ENCODE measurements at regions not wholly inside any gene's neighbourhood (a gene's known extent, or its start where the extent isn't known, plus 50 kb on each side); places are given as distances from the start of the nearest gene placed in this dataset.
"Not testable (repeated sequence)": the region's sequence is repeated elsewhere in the genome, so short reads cannot be mapped to it uniquely, and the experiment has no call there.

- no peak for FAIRE-seq
- no peak for TF ChIP-seq POU2F2 (IDR thresholded peaks at IDR 0.05; ENCODE audit: low read depth, low read length)
- TF ChIP-seq POLR2AphosphoS5 (IDR thresholded peaks at IDR 0.05; ENCODE audit: low read depth, low read length): no peak
- no peak for TF ChIP-seq PAX5 (IDR thresholded peaks at IDR 0.05; ENCODE audit: insufficient read depth, low read length, severe bottlenecking)
- TF ChIP-seq SPI1 (IDR thresholded peaks at IDR 0.05; ENCODE audit: low read depth, low read length): no peak
- no peak for TF ChIP-seq POLR2A (IDR thresholded peaks at IDR 0.05; ENCODE audit: low read depth, low read length)
- no peak for TF ChIP-seq TAF1 (IDR thresholded peaks at IDR 0.05; ENCODE audit: low read depth, low read length)
Observed at GRCh38 chr1:30551603-30552002, 171.8 kb downstream of the MATN1 start.

GRCh38 chr1:30550365-30551220 lies 172.8 kb downstream of the MATN1 start:
- TF ChIP-seq PAX5 (IDR thresholded peaks at IDR 0.05; ENCODE audit: insufficient read depth, low read length, severe bottlenecking) (no peak), TAF1 (IDR thresholded peaks at IDR 0.05; ENCODE audit: low read depth, low read length) (no peak), SPI1 (IDR thresholded peaks at IDR 0.05; ENCODE audit: low read depth, low read length) (no peak), POLR2AphosphoS5 (IDR thresholded peaks at IDR 0.05; ENCODE audit: low read depth, low read length) (no peak), POLR2A (IDR thresholded peaks at IDR 0.05; ENCODE audit: low read depth, low read length) (no peak), POU2F2 (IDR thresholded peaks at IDR 0.05; ENCODE audit: low read depth, low read length) (no peak)
- DNase-seq (ENCODE audit: insufficient read length, low spot score) (no peak), FAIRE-seq (no peak)

More at GRCh38 chr1:30551603-30552002, 171.8 kb downstream of the MATN1 start:
- no peak for DNase-seq (ENCODE audit: insufficient read length, low spot score)

GRCh38 chr1:30549872-30550271 lies 173.5 kb downstream of the MATN1 start:
- not testable (repeated sequence) for FAIRE-seq; DNase-seq (ENCODE audit: insufficient read length, low spot score)

GRCh38 chr1:30548294-30548693 lies 175.1 kb downstream of the MATN1 start:
- DNase-seq (ENCODE audit: insufficient read length, low spot score) (no peak), FAIRE-seq (no peak)
- no peak for TF ChIP-seq POLR2A (IDR thresholded peaks at IDR 0.05; ENCODE audit: low read depth, low read length)
- TF ChIP-seq SPI1 (IDR thresholded peaks at IDR 0.05; ENCODE audit: low read depth, low read length): no peak
- no peak for TF ChIP-seq POLR2AphosphoS5 (IDR thresholded peaks at IDR 0.05; ENCODE audit: low read depth, low read length)

- not testable (repeated sequence) for DNase-seq (ENCODE audit: insufficient read length, low spot score); FAIRE-seq
Observed at GRCh38 chr1:30547326-30547725, 176.1 kb downstream of the MATN1 start.

- TF ChIP-seq POLR2AphosphoS5 (IDR thresholded peaks at IDR 0.05; ENCODE audit: low read depth, low read length): no peak
- TF ChIP-seq SPI1 (IDR thresholded peaks at IDR 0.05; ENCODE audit: low read depth, low read length): no peak
- DNase-seq (ENCODE audit: insufficient read length, low spot score) (no peak), FAIRE-seq (no peak)
Observed at GRCh38 chr1:30545365-30545764, 178.0 kb downstream of the MATN1 start.

- FAIRE-seq (no peak), DNase-seq (ENCODE audit: insufficient read length, low spot score) (no peak)
- TF ChIP-seq POLR2A (IDR thresholded peaks at IDR 0.05; ENCODE audit: low read depth, low read length) (no peak), TAF1 (IDR thresholded peaks at IDR 0.05; ENCODE audit: low read depth, low read length) (no peak), PAX5 (IDR thresholded peaks at IDR 0.05; ENCODE audit: insufficient read depth, low read length, severe bottlenecking) (no peak), POLR2AphosphoS5 (IDR thresholded peaks at IDR 0.05; ENCODE audit: low read depth, low read length) (no peak), SPI1 (IDR thresholded peaks at IDR 0.05; ENCODE audit: low read depth, low read length) (no peak), POU2F2 (IDR thresholded peaks at IDR 0.05; ENCODE audit: low read depth, low read length) (no peak)
Observed at GRCh38 chr1:30541721-30542485, 181.5 kb downstream of the MATN1 start.

GRCh38 chr1:30540611-30541192 lies 182.7 kb downstream of the MATN1 start:
- FAIRE-seq (no peak), DNase-seq (ENCODE audit: insufficient read length, low spot score) (no peak)
- TF ChIP-seq POLR2A (IDR thresholded peaks at IDR 0.05; ENCODE audit: low read depth, low read length): no peak
- TF ChIP-seq POLR2AphosphoS5 (IDR thresholded peaks at IDR 0.05; ENCODE audit: low read depth, low read length): no peak
- TF ChIP-seq SPI1 (IDR thresholded peaks at IDR 0.05; ENCODE audit: low read depth, low read length): no peak
- TF ChIP-seq POU2F2 (IDR thresholded peaks at IDR 0.05; ENCODE audit: low read depth, low read length): no peak
- TF ChIP-seq PAX5 (IDR thresholded peaks at IDR 0.05; ENCODE audit: insufficient read depth, low read length, severe bottlenecking): no peak

- TF ChIP-seq PAX5 (IDR thresholded peaks at IDR 0.05; ENCODE audit: insufficient read depth, low read length, severe bottlenecking) (no peak), TAF1 (IDR thresholded peaks at IDR 0.05; ENCODE audit: low read depth, low read length) (no peak), SPI1 (IDR thresholded peaks at IDR 0.05; ENCODE audit: low read depth, low read length) (no peak), POLR2AphosphoS5 (IDR thresholded peaks at IDR 0.05; ENCODE audit: low read depth, low read length) (no peak), POU2F2 (IDR thresholded peaks at IDR 0.05; ENCODE audit: low read depth, low read length) (no peak), POLR2A (IDR thresholded peaks at IDR 0.05; ENCODE audit: low read depth, low read length) (no peak)
- no peak for DNase-seq (ENCODE audit: insufficient read length, low spot score)
- no peak for FAIRE-seq
Observed at GRCh38 chr1:30539884-30540283, 183.5 kb downstream of the MATN1 start.
